Glutamatergic neuron (in vitro differentiated cells): ENCODE measurements at regions not wholly inside any gene's neighbourhood (a gene's known extent, or its start where the extent isn't known, plus 50 kb on each side); places are given as distances from the start of the nearest gene placed in this dataset.
A peak's percentile ranks its signal among the peaks of the same experiment; 100 is the strongest.

Experiments used
- DNase-seq: peaks from one replicate; pipeline ENCODE4 v3.0.0; 2022
- H3K27ac Mint-ChIP-seq: one replicate; pipeline ENCODE4 v1.8.0; 2020; ENCODE audit warnings: mild to moderate bottlenecking, mixed read lengths, inconsistent platforms; ENCODE audit not compliant: unreplicated experiment
- H3K27me3 Mint-ChIP-seq: one replicate; pipeline ENCODE4 v1.8.0; 2020; ENCODE audit warnings: mild to moderate bottlenecking, moderate library complexity, mixed read lengths, inconsistent platforms; ENCODE audit not compliant: unreplicated experiment
- H3K36me3 Mint-ChIP-seq: one replicate; pipeline ENCODE4 v1.8.0; 2020; ENCODE audit warnings: mild to moderate bottlenecking, mixed read lengths, inconsistent platforms; ENCODE audit not compliant: unreplicated experiment
- H3K4me1 Mint-ChIP-seq: one replicate; pipeline ENCODE4 v1.8.0; 2020; ENCODE audit warnings: mild to moderate bottlenecking, low read depth, mixed read lengths, inconsistent platforms; ENCODE audit not compliant: unreplicated experiment
- H3K4me3 Mint-ChIP-seq: one replicate; pipeline ENCODE4 v1.8.0; 2020; ENCODE audit warnings: mild to moderate bottlenecking, mixed read lengths, inconsistent platforms; ENCODE audit not compliant: unreplicated experiment
- H3K9me3 Mint-ChIP-seq: one replicate; pipeline ENCODE4 v1.8.0; 2020; ENCODE audit warnings: mild to moderate bottlenecking, moderate library complexity, mixed read lengths, inconsistent platforms; ENCODE audit not compliant: unreplicated experiment
- CTCF ChIP-seq: fragments of 200-600 bp; sonication (generic); IDR thresholded peaks from one replicate; pipeline ENCODE4 v1.5.0; 2021; ENCODE audit not compliant: partially characterized antibody, unreplicated experiment

GRCh38 chr3:146991907-146992306 lies 386.8 kb upstream of the PLSCR5 start:
- no peak for DNase-seq
- Mint-ChIP-seq H3K36me3 (no peaks in the 10 kb centered on the region), H3K4me1 (no peaks in the 10 kb centered on the region), H3K27ac (no peak overlapping the region), H3K9me3 (no peaks in the 10 kb centered on the region), H3K27me3 (no peaks in the 10 kb centered on the region), H3K4me3 (no peak overlapping the region)
- no peak for TF ChIP-seq CTCF

GRCh38 chr3:146975476-146975875 lies 370.3 kb upstream of the PLSCR5 start:
- peaks cover 32% of the 10 kb centered on the region for H3K4me1 Mint-ChIP-seq
- H3K4me3 Mint-ChIP-seq = no peak overlapping the region
- H3K27ac Mint-ChIP-seq = peak overlapping the region; percentile 77
- H3K27me3 Mint-ChIP-seq = peaks cover 1% of the 10 kb centered on the region
- H3K9me3 Mint-ChIP-seq = peaks cover 10% of the 10 kb centered on the region
- no peaks in the 10 kb centered on the region for H3K36me3 Mint-ChIP-seq
- TF ChIP-seq CTCF = no peak
- no peak for DNase-seq

GRCh38 chr3:146975032-146975431 lies 369.9 kb upstream of the PLSCR5 start:
- no peak for TF ChIP-seq CTCF
- no peak for DNase-seq
- Mint-ChIP-seq H3K4me1 (peaks cover 32% of the 10 kb centered on the region), H3K9me3 (peaks cover 10% of the 10 kb centered on the region), H3K4me3 (no peak overlapping the region), H3K27me3 (peaks cover 1% of the 10 kb centered on the region), H3K36me3 (no peaks in the 10 kb centered on the region), H3K27ac (peak overlapping the region; percentile 77)

GRCh38 chr3:146974001-146974400 lies 368.9 kb upstream of the PLSCR5 start:
- DNase-seq = peak; percentile 39
- no peak for TF ChIP-seq CTCF
- no peaks in the 10 kb centered on the region for H3K36me3 Mint-ChIP-seq
- H3K4me1 Mint-ChIP-seq = peaks cover 32% of the 10 kb centered on the region
- peak overlapping the region; percentile 94 for H3K27ac Mint-ChIP-seq
- H3K4me3 Mint-ChIP-seq = peak overlapping the region; percentile 44
- peaks cover 10% of the 10 kb centered on the region for H3K9me3 Mint-ChIP-seq
- H3K27me3 Mint-ChIP-seq = peaks cover 1% of the 10 kb centered on the region

- Mint-ChIP-seq H3K27ac (no peak overlapping the region), H3K36me3 (no peaks in the 10 kb centered on the region), H3K9me3 (peaks cover 10% of the 10 kb centered on the region), H3K4me3 (no peak overlapping the region), H3K4me1 (peaks cover 30% of the 10 kb centered on the region), H3K27me3 (no peaks in the 10 kb centered on the region)
- no peak for DNase-seq
- no peak for TF ChIP-seq CTCF
Measured at GRCh38 chr3:146972726-146973125, 367.6 kb upstream of the PLSCR5 start.
